ENCODE measurements at regions not wholly inside any gene's neighbourhood (a gene's known extent, or its start where the extent isn't known, plus 50 kb on each side); places are given as distances from the start of the nearest gene placed in this dataset.

GRCh38 chr7:51701935-51702334, 385.3 kb upstream of the COBL start:
- H3K4me3 ChIP-seq (ENCODE audit: low read depth, low read length) = no peak overlapping the region
- TF ChIP-seq, protein P1, sequence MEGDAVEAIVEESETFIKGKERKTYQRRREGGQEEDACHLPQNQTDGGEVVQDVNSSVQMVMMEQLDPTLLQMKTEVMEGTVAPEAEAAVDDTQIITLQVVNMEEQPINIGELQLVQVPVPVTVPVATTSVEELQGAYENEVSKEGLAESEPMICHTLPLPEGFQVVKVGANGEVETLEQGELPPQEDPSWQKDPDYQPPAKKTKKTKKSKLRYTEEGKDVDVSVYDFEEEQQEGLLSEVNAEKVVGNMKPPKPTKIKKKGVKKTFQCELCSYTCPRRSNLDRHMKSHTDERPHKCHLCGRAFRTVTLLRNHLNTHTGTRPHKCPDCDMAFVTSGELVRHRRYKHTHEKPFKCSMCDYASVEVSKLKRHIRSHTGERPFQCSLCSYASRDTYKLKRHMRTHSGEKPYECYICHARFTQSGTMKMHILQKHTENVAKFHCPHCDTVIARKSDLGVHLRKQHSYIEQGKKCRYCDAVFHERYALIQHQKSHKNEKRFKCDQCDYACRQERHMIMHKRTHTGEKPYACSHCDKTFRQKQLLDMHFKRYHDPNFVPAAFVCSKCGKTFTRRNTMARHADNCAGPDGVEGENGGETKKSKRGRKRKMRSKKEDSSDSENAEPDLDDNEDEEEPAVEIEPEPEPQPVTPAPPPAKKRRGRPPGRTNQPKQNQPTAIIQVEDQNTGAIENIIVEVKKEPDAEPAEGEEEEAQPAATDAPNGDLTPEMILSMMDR (IDR thresholded peaks at IDR 0.05; ENCODE audit: borderline replicate concordance, insufficient read depth, low read depth, low read length) = no peak

- TF ChIP-seq, protein P1 (IDR thresholded peaks at IDR 0.05; ENCODE audit: borderline replicate concordance, insufficient read depth, low read depth, low read length) = no peak
- no peak overlapping the region for H3K4me3 ChIP-seq (ENCODE audit: low read depth, low read length)
These were observed 384.1 kb upstream of the COBL start for GRCh38 chr7:51700593-51701215.

DNA sequence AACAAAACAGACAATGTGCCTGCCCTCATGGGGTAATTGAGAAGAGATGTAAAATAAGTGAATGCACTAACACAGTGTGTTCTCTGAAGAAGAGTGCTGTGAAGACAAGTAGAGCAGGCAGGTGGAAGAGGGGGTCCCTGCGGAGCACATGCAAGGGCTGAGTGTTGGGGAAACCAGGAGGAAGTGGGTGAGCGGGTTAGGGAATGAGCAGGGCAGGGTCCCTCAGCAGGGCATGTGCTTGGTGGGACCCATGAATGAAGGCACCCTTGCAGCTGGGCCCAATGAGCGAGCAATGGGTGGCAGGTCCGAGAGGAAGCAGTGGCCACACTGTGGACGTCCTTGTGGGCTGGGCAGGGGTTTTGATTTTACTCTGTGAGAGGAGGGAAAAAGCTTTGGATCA, 376.6 kb upstream of the COBL start:
- H3K4me3 ChIP-seq (ENCODE audit: low read depth, low read length) = no peak overlapping the region
- TF ChIP-seq, protein P1 (IDR thresholded peaks at IDR 0.05; ENCODE audit: borderline replicate concordance, insufficient read depth, low read depth, low read length) = no peak

GRCh38 chr7:51689547-51689946, 372.9 kb upstream of the COBL start:
- TF ChIP-seq, protein P1 (IDR thresholded peaks at IDR 0.05; ENCODE audit: borderline replicate concordance, insufficient read depth, low read depth, low read length) = no peak

GRCh38 chr7:51685794-51686193, 369.2 kb upstream of the COBL start:
- TF ChIP-seq, protein P1 (IDR thresholded peaks at IDR 0.05; ENCODE audit: borderline replicate concordance, insufficient read depth, low read depth, low read length) = no peak
- H3K4me3 ChIP-seq (ENCODE audit: low read depth, low read length) = no peak overlapping the region

More at GRCh38 chr7:51689547-51689946, 372.9 kb upstream of the COBL start:
- no peak overlapping the region for H3K4me3 ChIP-seq (ENCODE audit: low read depth, low read length)

DNA sequence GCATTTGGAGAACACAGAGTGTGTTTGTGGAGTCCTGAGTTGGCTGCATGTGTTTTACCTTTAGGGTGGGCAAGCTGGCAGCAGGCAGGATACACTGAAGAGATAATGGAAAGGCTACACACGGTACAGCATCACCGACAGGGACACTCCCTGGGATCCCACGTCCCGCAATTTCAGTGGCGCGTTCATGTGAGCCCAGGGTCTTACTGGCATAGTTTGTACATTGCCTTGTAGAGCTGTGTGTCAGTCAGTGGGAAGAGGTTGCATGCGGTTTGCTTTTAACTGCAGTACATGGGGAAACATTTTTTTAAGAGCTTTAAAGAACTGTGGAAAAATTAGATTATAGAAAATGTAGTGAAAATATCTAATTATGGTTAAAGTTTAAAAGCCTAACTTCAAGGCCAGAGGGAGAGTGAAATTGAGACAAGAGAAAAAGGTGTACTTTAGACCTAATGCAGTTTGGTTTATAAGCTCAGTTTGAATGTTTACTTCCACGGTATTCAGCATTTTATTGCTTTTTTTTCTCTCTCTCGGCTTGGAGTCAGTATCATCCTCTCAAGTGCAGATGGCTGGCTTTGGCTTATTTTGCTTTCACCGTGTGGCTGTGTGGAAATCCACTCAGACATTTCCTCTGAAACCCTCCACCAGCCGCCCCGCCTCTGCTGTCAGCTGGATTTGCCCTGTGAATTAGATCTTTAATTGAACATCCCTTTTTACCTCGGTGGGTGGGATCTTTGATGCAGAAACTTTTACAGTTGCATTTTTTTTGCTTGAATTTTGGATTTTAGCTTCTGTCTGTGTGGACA, 364.2 kb upstream of the COBL start:
- TF ChIP-seq, protein P1 (IDR thresholded peaks at IDR 0.05; ENCODE audit: borderline replicate concordance, insufficient read depth, low read depth, low read length) = no peak
- no peak overlapping the region for H3K4me3 ChIP-seq (ENCODE audit: low read depth, low read length)

DNA sequence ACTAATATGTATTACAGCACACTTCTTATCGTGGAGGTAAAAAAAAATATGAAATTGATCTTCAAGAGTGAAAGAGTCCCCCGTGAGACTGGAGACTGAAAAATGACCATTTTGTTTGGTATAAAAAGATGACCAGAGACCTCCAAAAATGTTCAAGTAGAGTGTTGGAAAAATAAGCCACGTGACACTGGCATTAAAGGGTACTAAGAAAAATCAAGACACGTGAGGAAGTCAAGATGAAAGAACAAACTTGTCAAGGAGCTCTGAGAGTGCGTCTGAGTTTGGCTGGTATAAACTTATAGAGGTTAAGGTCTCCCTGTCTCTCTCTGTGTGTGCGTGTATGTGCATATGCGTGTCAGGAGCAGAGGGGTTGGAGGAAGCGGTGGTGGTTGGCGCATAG, 362.7 kb upstream of the COBL start:
- TF ChIP-seq, protein P1 (IDR thresholded peaks at IDR 0.05; ENCODE audit: borderline replicate concordance, insufficient read depth, low read depth, low read length) = no peak
- H3K4me3 ChIP-seq (ENCODE audit: low read depth, low read length) = no peak overlapping the region
